ENCODE measurements at regions not wholly inside any gene's neighbourhood (a gene's known extent, or its start where the extent isn't known, plus 50 kb on each side); places are given as distances from the start of the nearest gene placed in this dataset. TPM values are rescaled to one million over a fixed set of nuclear protein-coding genes. Genes with fewer than 3 reads are reported as not detected.

DNA sequence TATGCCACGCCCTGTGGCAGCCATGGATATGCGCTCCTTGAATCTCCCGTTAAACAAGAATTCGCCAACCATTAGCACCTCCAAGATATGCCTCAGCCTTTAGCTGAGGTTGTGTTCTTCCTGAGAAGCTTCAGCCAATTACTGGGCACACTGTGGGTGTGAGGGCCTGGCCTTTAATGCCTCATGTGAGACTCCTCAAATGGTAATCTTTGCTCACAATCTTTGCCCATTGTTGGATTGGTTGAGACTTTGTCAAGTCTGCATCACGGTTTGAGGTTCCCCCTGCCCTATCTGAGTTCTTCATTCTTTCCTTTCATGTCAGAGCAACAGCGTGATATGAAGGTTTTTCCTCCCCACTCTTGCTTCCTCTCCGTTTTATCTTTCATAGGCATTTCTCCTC, 108.1 kb upstream of the CCDC54 start:
- no peak for DNase-seq

DNA sequence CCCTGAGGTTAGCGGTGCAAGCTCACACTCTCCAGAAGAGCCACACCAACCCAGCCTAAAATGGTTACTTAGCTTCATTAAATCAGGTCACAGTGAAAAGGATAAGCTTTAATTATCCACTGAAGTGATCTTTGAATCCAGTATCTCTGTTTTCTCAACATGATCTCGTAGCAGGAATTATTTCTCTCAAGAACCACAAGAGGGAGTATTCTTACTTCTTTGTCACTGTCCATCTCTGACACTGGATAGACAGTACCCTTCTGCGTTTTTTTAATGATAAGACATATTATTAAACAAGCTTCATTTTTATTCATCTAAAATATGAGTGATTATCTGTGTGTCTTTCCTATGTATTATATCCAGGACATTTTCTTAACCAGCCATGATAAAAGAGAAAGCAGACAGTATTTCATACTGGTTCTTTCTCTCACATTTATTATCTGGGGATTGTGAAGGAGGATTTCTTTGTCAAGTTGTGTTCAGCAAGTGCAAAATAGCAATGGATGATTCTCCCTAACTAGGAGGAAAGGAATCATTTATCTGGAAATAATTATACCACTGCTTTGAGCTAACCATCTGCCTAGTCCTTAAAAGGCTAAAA, 105.4 kb upstream of the CCDC54 start:
- DNase-seq = peak; percentile 36

DNA sequence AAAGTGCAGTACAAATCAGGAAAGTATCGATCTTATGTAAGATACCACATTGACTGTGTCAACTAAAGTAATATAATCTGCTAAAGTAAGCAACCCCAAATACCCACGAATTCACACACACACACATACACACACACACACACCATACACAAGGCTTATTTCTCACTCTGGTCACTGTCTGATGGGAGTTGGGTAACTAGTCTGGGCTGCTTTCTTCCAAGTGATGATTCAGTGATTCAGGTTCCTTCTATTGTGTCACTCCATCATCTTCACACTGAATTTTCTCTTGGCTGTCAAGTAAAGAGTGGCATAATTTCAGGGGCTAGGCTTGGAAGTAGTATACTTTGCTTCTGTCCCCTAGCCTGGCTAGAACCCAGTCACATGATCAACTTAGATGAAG, 104.8 kb upstream of the CCDC54 start:
- no peak for DNase-seq

DNA sequence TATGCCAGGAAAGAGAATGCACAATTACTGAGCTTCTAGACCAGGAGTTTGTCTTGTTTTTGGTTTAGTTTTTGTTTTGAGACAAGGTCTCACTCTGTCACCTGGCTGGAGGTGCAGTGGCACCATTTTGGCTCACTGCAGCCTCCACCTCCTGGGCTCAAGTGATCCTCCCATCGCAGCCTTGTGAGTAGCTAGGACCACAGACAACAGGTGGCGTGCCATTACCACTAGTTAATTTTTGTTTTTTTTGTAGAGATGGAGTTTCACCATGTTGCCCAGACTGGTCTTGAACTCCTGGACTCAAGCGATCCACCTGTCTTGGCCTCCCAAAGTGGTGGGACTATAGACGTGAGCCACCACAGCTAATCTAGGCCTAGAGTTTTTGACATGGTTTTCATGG, 104.4 kb upstream of the CCDC54 start:
- DNase-seq = no peak

DNA sequence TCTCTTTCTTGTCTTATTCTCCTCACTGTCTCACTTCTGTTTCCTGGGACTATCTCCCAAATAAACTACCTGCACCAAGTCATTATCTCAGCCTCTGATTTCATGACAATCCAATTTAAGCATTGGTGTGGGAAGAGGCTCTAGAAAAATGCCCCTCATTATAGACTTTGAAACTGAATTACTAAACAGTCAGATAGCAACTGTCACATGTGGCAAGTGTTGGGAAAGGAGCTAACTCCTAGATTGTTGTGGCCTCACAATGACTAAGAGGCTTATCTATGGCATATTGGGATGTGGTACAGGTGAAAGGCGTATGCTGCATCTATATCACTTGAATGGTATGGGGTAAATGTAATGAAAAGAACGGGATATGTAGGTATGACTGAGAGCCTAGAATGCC, 103.5 kb upstream of the CCDC54 start:
- DNase-seq = no peak

DNA sequence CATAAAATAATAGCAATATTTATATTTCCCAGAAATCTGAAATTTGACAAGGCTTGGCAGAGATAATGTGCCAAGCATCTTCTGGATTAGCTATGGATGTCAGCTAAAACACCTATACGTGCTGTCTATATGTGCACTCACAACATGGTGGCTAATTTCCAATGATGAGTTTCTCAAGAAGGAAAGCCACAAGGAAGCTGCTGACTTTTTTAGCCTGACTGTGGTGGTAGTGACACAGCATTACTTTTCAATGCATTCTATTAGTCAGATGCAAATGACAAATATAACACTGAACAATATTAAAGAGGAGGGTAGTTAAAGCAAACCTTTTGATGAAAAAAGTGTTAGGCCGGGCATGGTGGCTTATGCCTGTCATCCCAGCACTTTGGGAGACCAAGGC, 101.7 kb upstream of the CCDC54 start:
- DNase-seq = no peak

DNA sequence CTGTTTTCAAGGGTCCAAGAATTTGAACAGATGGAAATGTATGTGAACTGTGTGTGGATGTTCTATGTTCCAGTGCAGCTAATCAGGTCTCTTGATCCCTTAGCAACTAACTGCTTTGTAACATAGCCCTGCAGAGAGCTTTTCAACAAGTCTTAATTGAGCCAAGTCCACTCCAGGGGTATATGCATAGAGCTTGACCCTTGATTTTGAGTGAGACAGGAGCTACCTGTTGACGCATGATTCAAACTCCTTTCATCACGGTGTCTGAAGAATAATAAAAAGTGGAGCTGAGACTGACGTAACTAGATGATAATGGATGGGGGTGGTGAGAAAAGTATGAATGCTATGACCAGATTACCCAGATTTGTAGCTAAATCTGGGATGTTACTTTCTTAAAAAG, 93.3 kb upstream of the CCDC54 start:
- peak; percentile 21 for DNase-seq

DNA sequence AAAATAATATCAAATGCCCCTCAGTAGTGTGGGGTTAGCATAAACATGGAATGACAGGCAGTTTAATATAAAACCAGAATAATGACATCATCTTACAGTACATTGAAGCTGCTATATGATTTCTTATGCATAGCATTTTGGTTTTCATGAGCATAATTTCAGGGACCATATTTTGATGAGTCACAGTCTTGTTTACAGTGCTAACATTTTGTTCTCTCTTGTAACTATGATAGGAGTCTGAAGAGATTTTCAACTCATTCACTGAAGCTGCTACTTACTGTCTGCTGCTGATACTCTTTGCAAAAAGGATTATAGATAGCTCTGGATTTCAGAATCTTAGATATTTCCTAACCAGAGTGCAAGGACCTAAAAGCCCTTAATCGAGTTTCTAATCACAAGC, 92.6 kb upstream of the CCDC54 start:
- DNase-seq = no peak

DNA sequence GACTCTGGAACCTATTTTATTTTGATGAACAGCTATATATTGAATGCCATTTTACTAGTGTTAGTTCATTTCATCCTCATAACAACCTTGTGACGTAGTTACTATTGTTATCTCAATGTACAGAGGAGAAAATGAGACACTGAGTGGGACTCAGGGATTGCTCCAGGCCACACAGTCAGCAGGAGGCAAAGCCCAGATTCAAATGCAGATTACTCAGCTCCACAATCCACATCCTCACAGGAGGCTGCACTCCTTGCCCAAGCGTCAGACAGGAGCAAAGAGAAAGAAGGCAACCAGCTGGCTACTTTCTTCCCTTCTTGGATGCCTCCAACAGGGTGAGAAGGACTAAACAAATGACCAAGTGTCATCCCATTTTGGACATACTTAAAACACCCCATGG, 92.0 kb upstream of the CCDC54 start:
- no peak for DNase-seq

DNA sequence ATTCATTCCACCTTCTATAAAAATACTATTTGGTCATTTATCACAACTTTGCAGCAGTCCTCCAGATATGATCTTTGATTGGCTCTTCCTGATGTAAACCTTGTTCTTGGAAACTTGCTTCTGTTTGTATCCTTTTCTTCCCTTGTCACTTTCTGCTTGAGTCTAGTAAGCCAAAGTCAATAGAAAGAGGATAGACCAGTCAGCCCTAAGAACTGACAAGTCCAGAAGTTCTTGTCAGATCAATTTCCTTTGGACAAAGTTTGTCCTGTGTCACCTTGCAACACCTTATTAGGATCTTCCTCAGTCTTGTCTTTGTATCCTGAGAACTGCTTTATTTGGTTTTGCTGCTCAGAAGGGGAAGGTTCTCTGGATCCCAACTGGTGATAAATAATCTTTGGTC, 87.9 kb upstream of the CCDC54 start:
- no peak for DNase-seq

DNA sequence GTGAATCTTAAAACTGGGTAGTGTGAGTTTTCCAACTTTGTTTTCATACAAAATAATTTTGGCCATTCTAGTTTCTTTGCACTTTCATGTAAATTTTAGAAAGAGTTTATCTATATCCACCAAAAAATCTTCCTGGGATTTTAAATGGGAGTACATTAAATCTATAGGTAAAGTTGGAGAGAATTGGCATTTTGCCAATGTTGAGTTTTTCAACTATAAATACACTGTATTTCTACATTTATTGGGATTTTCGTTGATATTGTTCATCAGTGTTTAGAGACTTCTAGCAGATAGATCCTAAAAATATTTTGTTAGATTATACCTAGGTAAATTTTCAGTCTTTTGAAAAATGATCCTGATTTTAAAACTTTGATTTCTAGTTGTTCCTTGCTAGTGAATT, 83.1 kb upstream of the CCDC54 start:
- no peak for DNase-seq

DNA sequence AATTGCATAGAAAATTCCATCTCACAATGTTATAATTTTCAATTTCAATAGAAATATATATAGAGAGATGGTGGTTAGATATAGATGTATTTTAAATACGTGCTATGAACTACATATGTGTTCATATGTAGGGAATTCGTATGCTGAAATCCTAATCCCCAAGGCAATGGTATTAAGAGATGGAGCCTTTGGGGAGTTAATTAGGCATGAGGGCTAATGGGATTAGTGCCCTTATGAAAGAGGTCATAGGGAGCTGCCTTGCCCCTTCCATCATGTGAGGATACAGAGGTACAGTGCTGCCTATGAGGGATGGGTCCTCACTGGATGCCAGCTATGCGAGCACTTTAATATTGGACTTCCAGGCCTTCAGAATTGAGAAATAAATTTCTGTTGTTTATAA, 79.6 kb upstream of the CCDC54 start:
- no peak for DNase-seq

DNA sequence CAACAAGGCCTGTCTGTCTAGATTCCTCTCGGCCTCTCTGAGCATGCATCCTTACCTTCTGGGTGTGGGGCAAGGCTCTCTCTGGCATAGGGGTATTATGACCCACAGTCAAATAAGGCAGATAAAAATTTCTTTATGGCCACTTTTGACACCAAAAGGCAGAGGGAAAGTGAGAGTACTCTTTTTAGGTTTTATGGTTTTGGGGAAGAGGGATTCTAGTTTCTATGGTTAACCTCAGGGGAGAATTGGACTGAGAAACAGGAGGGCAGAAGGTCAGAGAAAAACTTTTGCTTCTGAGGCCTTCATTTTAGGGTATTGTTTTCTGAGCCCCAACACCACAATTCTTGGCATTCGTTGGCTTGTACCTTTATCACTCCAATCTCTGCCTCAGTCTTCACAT, 70.0 kb upstream of the CCDC54 start:
- DNase-seq = no peak

DNA sequence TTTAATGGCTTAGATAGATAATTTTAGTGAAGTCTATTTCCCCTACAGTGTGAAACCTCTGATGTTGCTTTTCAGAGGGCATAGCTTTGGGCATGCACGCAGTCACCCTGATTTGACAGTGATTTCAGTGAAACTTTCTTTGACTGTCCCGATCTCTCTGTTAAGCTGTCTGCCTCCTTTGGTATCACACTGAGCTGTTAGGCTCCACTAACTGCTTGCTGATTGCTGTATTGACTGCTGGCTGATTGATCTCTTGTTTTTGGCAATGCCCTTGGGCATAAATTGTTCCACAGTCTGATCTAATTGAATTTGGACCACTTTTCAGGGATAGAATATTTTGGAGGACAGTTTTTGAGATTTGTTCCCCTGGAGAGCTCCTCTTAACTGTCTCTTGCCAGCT, 68.5 kb upstream of the CCDC54 start:
- no peak for DNase-seq

DNA sequence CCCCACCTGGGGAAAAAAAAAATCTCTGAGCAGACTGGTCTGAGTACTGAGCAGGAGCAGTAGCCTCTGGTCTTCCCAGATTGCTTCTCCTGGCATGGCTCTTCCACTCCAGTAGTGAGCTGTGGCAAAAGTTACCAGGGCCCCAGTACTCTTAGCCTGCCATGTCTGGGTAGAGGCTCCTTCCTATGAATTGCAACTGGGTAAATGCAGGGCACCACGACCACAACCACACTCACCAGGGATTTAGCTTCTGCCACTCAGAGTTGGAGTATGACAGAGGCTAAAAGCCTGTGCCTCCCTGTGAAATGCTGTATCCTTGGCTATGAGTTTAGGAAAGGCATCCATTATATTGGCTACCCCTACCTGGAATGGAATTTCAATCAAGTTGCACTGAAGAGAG, 67.9 kb upstream of the CCDC54 start:
- no peak for DNase-seq

DNA sequence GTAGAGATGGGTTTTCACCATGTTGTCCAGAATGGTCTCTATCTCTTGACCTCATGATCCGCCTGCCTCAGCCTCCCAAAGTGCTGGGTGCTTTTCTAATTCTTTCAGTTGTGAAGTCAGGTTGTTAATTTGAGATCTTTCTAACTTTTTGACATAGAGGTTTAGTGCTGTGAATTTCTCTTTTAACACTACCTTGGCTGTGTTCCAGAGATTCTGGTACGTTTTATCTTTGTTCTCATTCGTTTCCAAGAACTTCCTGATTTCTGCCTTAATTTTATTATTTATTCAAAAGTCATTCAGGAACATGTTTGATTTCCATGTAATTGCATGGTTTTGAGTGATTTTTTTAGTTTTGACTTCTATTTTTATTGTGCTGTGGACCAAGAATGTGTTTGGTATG, 63.5 kb upstream of the CCDC54 start:
- DNase-seq = no peak

DNA sequence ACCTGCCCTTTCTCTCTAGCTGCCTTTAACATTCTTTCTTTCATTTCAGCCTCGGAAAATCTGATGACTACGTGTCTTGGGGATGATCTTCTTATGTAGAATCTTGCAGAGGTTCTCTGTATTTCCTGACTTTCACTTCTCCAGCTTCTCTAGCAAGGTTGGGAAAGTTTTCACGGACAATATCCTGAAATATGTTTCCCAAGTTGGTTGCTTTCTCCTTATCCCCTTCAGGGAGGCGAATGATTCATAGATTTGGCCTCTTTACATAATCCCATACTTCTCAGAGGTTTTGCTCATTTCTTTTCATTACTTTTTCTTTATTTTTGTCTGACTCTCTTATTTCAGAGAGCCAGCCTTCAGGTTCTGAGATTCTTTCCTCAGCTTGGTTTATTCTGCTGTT, 62.1 kb upstream of the CCDC54 start:
- DNase-seq = no peak

DNA sequence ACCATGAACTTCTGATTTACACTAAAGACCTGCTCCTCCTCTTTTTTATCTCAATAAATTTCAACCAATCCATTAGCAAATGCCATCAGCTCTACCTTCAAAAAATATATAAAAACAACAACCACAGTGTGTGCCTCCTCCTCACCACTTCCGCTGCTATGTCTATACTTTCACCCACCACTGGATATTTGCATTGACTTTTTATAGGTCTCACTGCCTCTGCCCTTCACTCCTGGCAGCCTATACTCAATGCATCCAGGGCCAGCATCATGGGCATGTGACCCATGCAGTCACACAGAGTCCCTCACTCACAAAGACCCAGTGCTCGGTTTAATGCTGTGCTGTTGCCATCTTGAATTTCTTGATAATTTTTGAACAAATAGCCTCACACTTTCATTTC, 53.5 kb upstream of the CCDC54 start:
- DNase-seq = no peak

DNA sequence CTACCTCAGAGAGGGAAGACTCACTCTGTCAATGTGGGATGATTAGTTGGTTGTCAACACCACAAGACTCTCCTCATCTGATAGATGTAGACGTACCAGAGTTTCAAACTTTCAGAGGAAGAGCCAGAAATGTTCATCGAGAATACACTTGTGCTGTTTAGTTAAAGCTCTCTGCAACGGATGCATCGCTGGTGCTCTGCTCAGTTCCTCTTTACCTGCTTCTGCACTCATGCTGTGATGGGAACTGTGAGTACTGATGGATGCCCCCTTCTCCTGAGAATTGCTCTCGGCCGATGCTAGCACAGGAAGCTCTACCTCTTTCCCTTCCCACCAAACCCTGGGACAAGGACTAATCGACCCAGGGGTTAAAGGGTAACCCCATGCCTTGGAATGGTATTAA, 51.8 kb upstream of the CCDC54 start:
- no peak for DNase-seq

Small RNAs in the stretch of these regions (small RNA-seq; reads per million reads assigned to genes)
- gene MTCO1P35 (ENCODE audit: low replicate concordance) (not detected), gene MTND6P6 (ENCODE audit: low replicate concordance) (not detected), gene RF00019 (ENCODE audit: low replicate concordance) (not detected), gene RNU6-1308P (ENCODE audit: low replicate concordance) (not detected)
